ENCODE measurements at regions not wholly inside any gene's neighbourhood (a gene's known extent, or its start where the extent isn't known, plus 50 kb on each side); places are given as distances from the start of the nearest gene placed in this dataset.

- no peak for ATAC-seq (replicated peaks in 6 of 8)
- 80 to 100% (median 91%) methylated on average over 1 to 2 of the region's 3 CpGs; no CpG with 5 or more reads in 4 of the 10 experiments for WGBS, 10 experiments
- in situ Hi-C loops (cut with MboI; ENCODE audit: low pct_unique_long_range_greater_than_20kb in 2 of 9, low sequenced_read_pairs in 9 of 9, unreplicated experiment in 9 of 9): no loop called here
- H3K4me1 ChIP-seq (replicated peaks in 1 of 2): no peaks in the 10 kb centered on the region
- no peak overlapping the region for H3K4me3 ChIP-seq
- H3K27ac ChIP-seq: no peak overlapping the region
These were observed 51.0 kb upstream of the ACTR3 start for GRCh38 chr2:113838744-113839444.

- no peak for ATAC-seq (replicated peaks in 6 of 8)
- 80 to 100% (median 92%) methylated on average over 1 to 2 of the region's 2 CpGs; no CpG with 5 or more reads in 3 of the 10 experiments for whole genome bisulfite sequencing, 10 experiments
- Histone ChIP-seq H3K4me3 (no peak overlapping the region), H3K27ac (no peak overlapping the region), H3K4me1 (replicated peaks in 1 of 2) (no peaks in the 10 kb centered on the region)
- in situ Hi-C loops (cut with MboI; ENCODE audit: low pct_unique_long_range_greater_than_20kb in 2 of 9, low sequenced_read_pairs in 9 of 9, unreplicated experiment in 9 of 9): no loop called here
These were observed 51.6 kb upstream of the ACTR3 start for GRCh38 chr2:113838277-113838676.

- no peak overlapping the region for H3K4me3 ChIP-seq
- H3K27ac ChIP-seq: no peak overlapping the region
- no peaks in the 10 kb centered on the region for H3K4me1 ChIP-seq (replicated peaks in 1 of 2)
- ATAC-seq (replicated peaks in 6 of 8): peak in 1 of 8 experiments; percentile 54
- WGBS, 10 experiments: 62 to 97% (median 90%) methylated on average over 4 to 11 of the region's 11 CpGs
- in situ Hi-C loops (cut with MboI; ENCODE audit: low pct_unique_long_range_greater_than_20kb in 2 of 9, low sequenced_read_pairs in 9 of 9, unreplicated experiment in 9 of 9): no loop called here
These were observed 55.7 kb upstream of the ACTR3 start for GRCh38 chr2:113834051-113834730.

GRCh38 chr2:113832795-113833290 is 57.0 kb upstream of the ACTR3 start:
- 77 to 100% (median 93%) methylated on average over 2 to 4 of the region's 4 CpGs; no CpG with 5 or more reads in 1 of the 10 experiments for WGBS, 10 experiments
- no peak for ATAC-seq (replicated peaks in 6 of 8)
- in situ Hi-C loops (cut with MboI; ENCODE audit: low pct_unique_long_range_greater_than_20kb in 2 of 9, low sequenced_read_pairs in 9 of 9, unreplicated experiment in 9 of 9): no loop called here

DNA sequence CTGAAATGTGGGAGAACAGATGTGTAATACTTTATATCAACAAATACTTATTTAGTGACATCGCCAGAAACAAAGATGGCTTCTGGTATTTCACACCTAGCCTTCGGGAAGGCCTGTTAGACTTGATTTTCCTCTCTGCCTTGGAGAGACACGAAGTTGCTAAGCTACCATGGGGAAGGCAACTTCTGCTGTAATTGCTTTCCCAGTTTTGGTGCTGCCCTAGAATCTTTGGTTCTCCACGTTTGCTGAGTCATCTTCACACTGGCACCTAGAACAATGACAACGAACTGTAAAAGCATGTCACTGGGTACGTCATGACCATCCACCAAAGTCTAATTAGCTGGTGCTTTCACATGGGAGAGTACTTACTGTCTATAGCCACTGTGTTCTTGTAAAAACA is 58.7 kb upstream of the ACTR3 start:
- in situ Hi-C loops (cut with MboI; ENCODE audit: low pct_unique_long_range_greater_than_20kb in 2 of 9, low sequenced_read_pairs in 9 of 9, unreplicated experiment in 9 of 9): no loop called here
- WGBS, 10 experiments: 40 to 94% (median 80%) methylated on average over 1 to 6 of the region's 6 CpGs; no CpG with 5 or more reads in 1 of the 10 experiments
- no peak overlapping the region for H3K27ac ChIP-seq
- no peaks in the 10 kb centered on the region for H3K4me1 ChIP-seq (replicated peaks in 1 of 2)
- no peak overlapping the region for H3K4me3 ChIP-seq
- ATAC-seq (replicated peaks in 6 of 8): peak in 5 of 8 experiments; percentile 33 to 73 (median 56)

More at GRCh38 chr2:113832795-113833290, 57.0 kb upstream of the ACTR3 start:
- Histone ChIP-seq H3K27ac (no peak overlapping the region), H3K4me3 (no peak overlapping the region), H3K4me1 (replicated peaks in 1 of 2) (no peaks in the 10 kb centered on the region)

DNA sequence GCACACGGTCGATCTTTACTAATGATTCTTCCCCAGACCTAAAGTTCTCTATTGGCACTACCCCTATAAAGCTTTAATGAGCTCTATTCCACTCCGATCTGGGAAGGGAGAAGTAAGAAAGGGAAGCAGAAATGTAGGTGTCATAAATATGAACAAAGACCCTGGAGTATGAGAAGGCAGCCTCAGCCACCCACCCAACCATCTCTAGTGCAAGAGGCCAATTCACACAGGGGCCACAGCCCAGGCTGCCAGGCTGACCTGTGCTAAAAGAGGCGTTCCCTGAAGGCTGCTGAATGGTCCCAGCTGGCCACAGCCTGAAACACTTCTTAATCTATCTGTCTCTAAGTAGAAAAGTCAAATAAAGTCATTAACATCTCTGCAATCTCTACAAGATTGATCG is 60.1 kb upstream of the ACTR3 start:
- WGBS, 10 experiments: 78 to 100% (median 88%) methylated on average over 1 to 5 of the region's 5 CpGs; no CpG with 5 or more reads in 2 of the 10 experiments
- H3K27ac ChIP-seq: no peak overlapping the region
- H3K4me3 ChIP-seq: no peak overlapping the region
- in situ Hi-C loops (cut with MboI; ENCODE audit: low pct_unique_long_range_greater_than_20kb in 2 of 9, low sequenced_read_pairs in 9 of 9, unreplicated experiment in 9 of 9): no loop called here
- H3K4me1 ChIP-seq (replicated peaks in 1 of 2): no peaks in the 10 kb centered on the region
- no peak for ATAC-seq (replicated peaks in 6 of 8)

GRCh38 chr2:113829270-113829669 is 60.6 kb upstream of the ACTR3 start:
- Histone ChIP-seq H3K4me3 (no peak overlapping the region), H3K4me1 (replicated peaks in 1 of 2) (no peaks in the 10 kb centered on the region), H3K27ac (no peak overlapping the region)
- 60 to 100% (median 94%) methylated on average over 1 to 2 of the region's 2 CpGs; no CpG with 5 or more reads in 1 of the 10 experiments for WGBS, 10 experiments
- in situ Hi-C loops (cut with MboI; ENCODE audit: low pct_unique_long_range_greater_than_20kb in 2 of 9, low sequenced_read_pairs in 9 of 9, unreplicated experiment in 9 of 9): no loop called here
- ATAC-seq (replicated peaks in 6 of 8): no peak

DNA sequence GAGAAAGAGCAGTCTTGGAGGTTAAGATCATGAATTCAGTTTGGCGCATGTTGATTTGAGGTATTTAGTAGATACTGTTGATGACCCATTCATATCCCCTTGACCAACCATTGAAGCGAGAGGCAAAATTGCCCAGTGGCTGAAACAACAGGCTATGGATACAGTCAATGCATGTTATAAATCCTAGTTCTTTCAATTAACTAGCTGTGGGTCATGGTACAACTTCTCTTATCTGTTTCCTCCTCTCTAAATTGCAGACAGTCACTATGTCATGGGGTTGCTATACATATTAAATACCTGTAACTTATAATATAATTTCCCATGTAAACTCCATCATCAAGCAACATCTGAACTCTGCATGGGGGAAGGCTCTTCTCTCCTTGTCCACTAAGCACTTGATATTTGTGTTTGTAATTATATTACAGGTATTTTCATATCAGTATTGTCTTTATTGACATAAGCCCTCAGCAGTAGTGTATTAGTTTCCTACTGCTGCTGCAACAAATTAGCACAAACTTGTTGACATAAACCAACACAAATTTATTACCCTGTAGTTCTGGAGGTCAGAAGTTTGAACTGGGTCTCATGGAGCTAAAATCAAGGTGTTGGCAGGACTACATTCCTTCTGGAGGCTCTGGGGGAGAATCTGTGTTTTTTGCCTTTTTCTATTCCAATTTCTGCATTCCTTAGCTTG is 61.7 kb upstream of the ACTR3 start:
- Histone ChIP-seq H3K27ac (no peak overlapping the region), H3K4me1 (replicated peaks in 1 of 2) (no peaks in the 10 kb centered on the region), H3K4me3 (no peak overlapping the region)
- 95 to 100% (median 100%) methylated on average over 1 to 2 of the region's 2 CpGs; no CpG with 5 or more reads in 2 of the 10 experiments for WGBS, 10 experiments
- ATAC-seq (replicated peaks in 6 of 8): no peak
- in situ Hi-C loops (cut with MboI; ENCODE audit: low pct_unique_long_range_greater_than_20kb in 2 of 9, low sequenced_read_pairs in 9 of 9, unreplicated experiment in 9 of 9): no loop called here

GRCh38 chr2:113827426-113827825 is 62.5 kb upstream of the ACTR3 start:
- no peak overlapping the region for H3K4me3 ChIP-seq
- 67 to 100% (median 91%) methylated on average over 1 to 2 of the region's 2 CpGs for WGBS, 10 experiments
- ATAC-seq (replicated peaks in 6 of 8): no peak
- in situ Hi-C loops (cut with MboI; ENCODE audit: low pct_unique_long_range_greater_than_20kb in 2 of 9, low sequenced_read_pairs in 9 of 9, unreplicated experiment in 9 of 9): no loop called here
- H3K4me1 ChIP-seq (replicated peaks in 1 of 2): no peaks in the 10 kb centered on the region
- no peak overlapping the region for H3K27ac ChIP-seq

DNA sequence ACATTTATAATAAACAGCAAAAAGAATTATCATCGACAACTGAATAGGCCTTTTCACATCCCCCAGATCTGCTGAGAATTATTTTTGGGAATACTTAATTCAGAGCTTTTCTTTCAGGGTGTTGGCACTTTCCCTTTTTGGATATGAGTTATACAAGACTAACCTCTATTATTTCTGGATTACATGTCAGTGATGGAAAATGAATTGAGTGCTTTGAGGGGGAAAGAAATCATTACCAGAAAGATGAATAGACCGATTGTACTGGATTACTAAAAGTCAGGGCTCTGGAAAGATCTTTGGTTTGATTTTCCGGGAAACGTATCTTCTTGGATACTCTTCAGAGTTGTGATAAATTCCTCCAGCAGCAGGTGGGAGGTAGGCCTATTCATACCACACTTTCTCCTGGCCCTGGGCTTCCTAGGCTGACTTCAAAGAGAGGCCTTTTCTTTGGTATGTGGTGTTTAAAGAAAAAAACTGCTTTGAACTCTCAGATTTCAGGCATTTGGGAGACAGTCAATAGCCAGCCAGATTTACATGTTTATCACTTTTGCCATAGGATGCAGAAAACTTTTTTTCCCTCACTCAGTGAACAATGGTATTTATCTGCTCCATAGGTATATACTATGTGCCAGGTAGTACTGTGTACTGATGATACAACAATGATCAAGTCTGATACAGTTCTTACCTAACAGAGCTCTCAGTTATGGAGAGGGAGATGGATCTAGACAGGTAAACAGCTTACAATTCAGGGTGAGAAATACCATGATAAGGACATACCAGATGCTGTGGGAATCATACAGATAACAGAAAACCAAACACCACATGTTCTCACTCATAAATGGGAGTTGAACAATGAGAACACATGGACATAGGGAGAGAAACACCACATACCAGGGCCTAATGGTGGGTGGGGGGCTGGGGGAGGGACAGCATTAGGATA is 63.3 kb upstream of the ACTR3 start:
- ATAC-seq (replicated peaks in 6 of 8): peak in 1 of 8 experiments; percentile 24
- 39 to 100% (median 62%) methylated on average over 1 to 4 of the region's 4 CpGs; no CpG with 5 or more reads in 2 of the 10 experiments for WGBS, 10 experiments

DNA sequence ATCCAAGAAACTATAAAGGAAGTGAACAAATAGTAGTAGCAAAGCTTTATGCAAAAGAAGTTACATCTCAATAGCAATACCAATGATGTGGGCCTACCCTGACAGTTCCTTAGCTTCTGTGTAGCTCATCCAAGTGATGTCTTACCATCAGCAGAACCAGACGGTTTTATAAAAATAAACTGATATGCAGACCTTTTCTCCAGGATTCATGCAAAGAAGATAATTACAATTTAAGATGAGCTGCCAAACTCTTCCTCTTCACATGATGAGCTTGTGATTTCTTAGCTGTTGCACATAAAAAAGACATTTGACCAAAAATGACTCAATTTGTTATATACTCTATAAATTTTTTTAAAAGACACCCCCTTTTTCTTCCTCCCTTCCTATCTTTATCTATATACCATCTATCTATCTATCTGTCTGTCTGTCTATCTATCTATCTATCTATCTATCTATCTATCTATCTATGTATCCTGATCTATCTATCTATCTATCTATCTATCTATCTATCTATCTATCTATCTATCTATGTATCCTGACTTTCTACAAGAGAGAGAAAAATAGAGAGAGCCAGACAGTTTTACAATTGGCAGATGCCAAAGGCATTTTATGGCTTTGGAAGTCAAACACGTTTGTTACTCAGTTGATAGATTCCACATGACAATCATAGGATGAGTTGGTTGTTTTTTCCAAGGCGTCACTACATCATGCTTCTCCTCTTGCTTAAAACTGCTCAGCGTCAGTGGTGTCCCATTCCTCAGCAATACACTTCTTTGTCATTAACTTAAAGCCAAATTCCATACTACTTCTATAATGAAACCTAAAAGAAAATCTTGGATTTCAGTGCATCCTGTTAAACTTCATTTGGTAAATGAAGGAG is 65.9 kb upstream of the ACTR3 start:
- in situ Hi-C loops (cut with MboI; ENCODE audit: low pct_unique_long_range_greater_than_20kb in 2 of 9, low sequenced_read_pairs in 9 of 9, unreplicated experiment in 9 of 9): no loop called here
- WGBS, 10 experiments: 21 to 100% (median 68%) methylated on average over 1 to 4 of the region's 4 CpGs
- Histone ChIP-seq H3K4me1 (replicated peaks in 1 of 2) (peaks cover 0 to 1% of the 10 kb centered on the region in 2 donors), H3K4me3 (no peak overlapping the region), H3K27ac (no peak overlapping the region)
- no peak for ATAC-seq (replicated peaks in 6 of 8)

More for the DNA sequence above, 63.3 kb upstream of the ACTR3 start:
- H3K27ac ChIP-seq: no peak overlapping the region
- H3K4me3 ChIP-seq: no peak overlapping the region
- in situ Hi-C loops (cut with MboI; ENCODE audit: low pct_unique_long_range_greater_than_20kb in 2 of 9, low sequenced_read_pairs in 9 of 9, unreplicated experiment in 9 of 9): no loop called here
- H3K4me1 ChIP-seq (replicated peaks in 1 of 2): no peaks in the 10 kb centered on the region
